ENCODE measurements at regions not wholly inside any gene's neighbourhood (a gene's known extent, or its start where the extent isn't known, plus 50 kb on each side); places are given as distances from the start of the nearest gene placed in this dataset.

GRCh38 chr4:137993232-137993631, 248.9 kb downstream of the SLC7A11 start (continued):
- TF ChIP-seq ZNF462 (CRISPR knock-in tag; IDR thresholded peaks at IDR 0.05) (no peak), NANOG (IDR thresholded peaks at IDR 0.05; ENCODE audit: borderline replicate concordance) (no peak)

GRCh38 chr4:137981277-137981676, 260.9 kb downstream of the SLC7A11 start:
- Histone ChIP-seq H4K20me1 (replicated peaks; ENCODE audit: insufficient read depth) (no peaks in the 10 kb centered on the region), H3F3A (replicated peaks; ENCODE audit: low read depth) (no peaks in the 10 kb centered on the region), H3K36me3 (ENCODE audit: insufficient read depth) (no peaks in the 10 kb centered on the region), H3K79me2 (replicated peaks; ENCODE audit: insufficient read depth) (no peaks in the 10 kb centered on the region), H3K9me2 (ENCODE audit: insufficient read depth) (0 out of 2 replicates have a peak, but pooled peaks cover 7% of the 10 kb centered on the region), H3K4me2 (no peak overlapping the region), H3K4me1 (ENCODE audit: insufficient read depth) (no peaks in the 10 kb centered on the region), H3K27ac (ENCODE audit: low read depth) (no peak overlapping the region), H2AFZ (no peak overlapping the region), H3K4me3 (no peak overlapping the region), H3K27me3 (ENCODE audit: insufficient read depth) (no peaks in the 10 kb centered on the region)
- TF ChIP-seq REST (IDR thresholded peaks at IDR 0.05; ENCODE audit: unreplicated experiment) (no peak), NANOG (IDR thresholded peaks at IDR 0.05; ENCODE audit: borderline replicate concordance) (no peak), CREB1 (CRISPR knock-in tag; IDR thresholded peaks at IDR 0.05; ENCODE audit: low read depth) (no peak), JUNB (IDR thresholded peaks at IDR 0.05; ENCODE audit: unreplicated experiment) (no peak), CTCF (conservative IDR thresholded peaks at IDR 0.05; ENCODE audit: low read depth in 2 of 2) (no peak), STAT1 (IDR thresholded peaks at IDR 0.05; ENCODE audit: unreplicated experiment) (no peak), ZNF331 (CRISPR knock-in tag; IDR thresholded peaks at IDR 0.05; ENCODE audit: low read depth) (no peak), EZH2 (IDR thresholded peaks at IDR 0.05; ENCODE audit: low read depth, unreplicated experiment) (no peak), ETS1 (IDR thresholded peaks at IDR 0.05) (no peak)
- no peak overlapping the region for H3K4me3 Mint-ChIP-seq
- no peaks in the 10 kb centered on the region for H3K4me1 Mint-ChIP-seq
- DNase-seq (ENCODE audit: low spot score) = no peak
- peaks cover 2% of the 10 kb centered on the region for H3K27me3 Mint-ChIP-seq (ENCODE audit: insufficient read depth, low read depth, poor library complexity)
- no peaks in the 10 kb centered on the region for H3K9me3 Mint-ChIP-seq
- no peak overlapping the region for H3K27ac Mint-ChIP-seq
- H3K36me3 Mint-ChIP-seq (ENCODE audit: low read depth) = no peaks in the 10 kb centered on the region
- no peak for ATAC-seq
